RWPE1 (cell line): ENCODE measurements at regions not wholly inside any gene's neighbourhood (a gene's known extent, or its start where the extent isn't known, plus 50 kb on each side); places are given as distances from the start of the nearest gene placed in this dataset.

ENCODE experiments used
- CTCF ChIA-PET: fragments of 350-600 bp; sonication (Branson Sonifier 250); formaldehyde crosslinking; extraction: SDS; loops from one replicate; lab custom pipeline; 2021; lab: Yijun Ruan, JAX
- POLR2A ChIA-PET: fragments of 400-600 bp; formaldehyde crosslinking; extraction: SDS; loops from one replicate; lab custom pipeline; 2020; ENCODE audit warnings: antibody characterized with exemption; ENCODE audit not compliant: low non-redundant PET; lab: Yijun Ruan, JAX
- DNase-seq: peaks from one replicate; pipeline ENCODE4 v3.0.0; 2012; ENCODE audit warnings: low spot score
- H3K27ac ChIP-seq: fragments of 450-650 bp; 2 replicates; pipeline ENCODE4 v1.5.1; 2017
- CTCF ChIP-seq: fragments of 450-650 bp; conservative IDR thresholded peaks from 2 replicates; pipeline ENCODE4 v1.5.1; 2017; ENCODE audit warnings: low read depth, mild to moderate bottlenecking

GRCh38 chr2:238649123-238649522, 198.8 kb upstream of the TWIST2 start:
- ChIA-PET POLR2A (no interaction called here), CTCF (interaction anchor here (0.6 kb wide), 2 partner anchors 135 to 243 kb away, joined by 3 read pairs; no protein-coding TSS in a partner anchor)
- TF ChIP-seq CTCF, result no peak
- H3K27ac ChIP-seq, result no peak overlapping the region
- DNase-seq, result no peak

GRCh38 chr2:238649936-238650518, 197.9 kb upstream of the TWIST2 start:
- DNase-seq, result no peak
- ChIA-PET POLR2A (no interaction called here), CTCF (no interaction called here)
- H3K27ac ChIP-seq, result no peak overlapping the region
- TF ChIP-seq CTCF, result no peak

- TF ChIP-seq CTCF, result no peak
- ChIA-PET POLR2A (no interaction called here), CTCF (no interaction called here)
- no peak overlapping the region for H3K27ac ChIP-seq
- DNase-seq, result no peak
Observed at GRCh38 chr2:238650536-238650935, 197.3 kb upstream of the TWIST2 start.

- DNase-seq, result no peak
- CTCF ChIA-PET, result interaction anchor here (0.6 kb wide), 1 partner anchor 250 kb away, joined by 4 read pairs; no protein-coding TSS in a partner anchor
- no peak overlapping the region for H3K27ac ChIP-seq
- no peak for TF ChIP-seq CTCF
- POLR2A ChIA-PET, result no interaction called here
Observed at GRCh38 chr2:238651306-238652052, 196.4 kb upstream of the TWIST2 start.

- POLR2A ChIA-PET, result no interaction called here
- no peak overlapping the region for H3K27ac ChIP-seq
- DNase-seq, result no peak
- CTCF ChIA-PET, result interaction anchor here (0.6 kb wide), 1 partner anchor 10 kb away, joined by 3 read pairs; no protein-coding TSS in a partner anchor
- no peak for TF ChIP-seq CTCF
Observed at GRCh38 chr2:238652053-238652770, 195.7 kb upstream of the TWIST2 start.

GRCh38 chr2:238652771-238653157, 195.1 kb upstream of the TWIST2 start:
- ChIA-PET POLR2A (no interaction called here), CTCF (interaction anchor here (0.6 to 0.9 kb wide), 2 partner anchors 9 to 67 kb away, joined by 3 to 4 read pairs; no protein-coding TSS in a partner anchor)
- TF ChIP-seq CTCF, result no peak

More at GRCh38 chr2:238652771-238653157, 195.1 kb upstream of the TWIST2 start:
- no peak overlapping the region for H3K27ac ChIP-seq
- no peak for DNase-seq
